Natural killer cell (primary cell): ENCODE measurements at regions not wholly inside any gene's neighbourhood (a gene's known extent, or its start where the extent isn't known, plus 50 kb on each side); places are given as distances from the start of the nearest gene placed in this dataset.

ENCODE experiments used
- ATAC-seq, 3 donors: fragments of 150-1000 bp in 2 of 3; fragments of 200-7000 bp in 1 of 3; cut with Tn5 transposase; 1 replicate in 1 of 3; 2 replicates in 2 of 3; pipeline ENCODE4 v1.10.0; 2021; ENCODE audit warnings: mild to moderate bottlenecking in 2 of 3, moderate library complexity in 2 of 3
- DNase-seq, 2 donors: peaks; one replicate each; pipeline versions ENCODE4 v3.0.0 to v3.0.0-alpha.2; 2013 to 2021; ENCODE audit warnings: mixed read lengths in 1 of 2
- H3K27ac ChIP-seq: one replicate; pipeline ENCODE4 v1.5.1; 2013; ENCODE audit warnings: mild to moderate bottlenecking, low read length
- H3K27me3 ChIP-seq: one replicate; pipeline ENCODE4 v1.6.1; 2013; ENCODE audit warnings: low read length; ENCODE audit not compliant: control insufficient read depth, insufficient read depth
- H3K36me3 ChIP-seq: one replicate; pipeline ENCODE4 v1.6.1; 2013; ENCODE audit warnings: low read length; ENCODE audit not compliant: control insufficient read depth, insufficient read depth
- H3K4me1 ChIP-seq: one replicate; pipeline ENCODE4 v1.6.1; 2013; ENCODE audit warnings: low read length; ENCODE audit not compliant: control insufficient read depth, insufficient read depth
- H3K4me3 ChIP-seq: one replicate; pipeline ENCODE4 v1.5.1; 2013; ENCODE audit warnings: low read length
- H3K9me3 ChIP-seq: one replicate; pipeline ENCODE4 v1.6.1; 2013; ENCODE audit warnings: low read length; ENCODE audit not compliant: control insufficient read depth, insufficient read depth
- H3K27ac Mint-ChIP-seq, 2 donors: one replicate each; pipeline ENCODE4 v1.8.0; 2022; ENCODE audit warnings: mild to moderate bottlenecking in 2 of 2, mixed read lengths in 2 of 2, moderate library complexity in 1 of 2
- H3K27me3 Mint-ChIP-seq, 2 donors: one replicate each; pipeline ENCODE4 v1.8.0; 2022; ENCODE audit warnings: low read depth in 2 of 2, mixed read lengths in 2 of 2
- H3K36me3 Mint-ChIP-seq: one replicate; pipeline ENCODE4 v1.8.0; 2022; ENCODE audit warnings: mixed read lengths
- H3K4me1 Mint-ChIP-seq, 2 donors: one replicate each; pipeline ENCODE4 v1.8.0; 2022; ENCODE audit warnings: mixed read lengths in 2 of 2
- H3K4me3 Mint-ChIP-seq: one replicate; pipeline ENCODE4 v1.8.0; 2022; ENCODE audit warnings: mild to moderate bottlenecking, moderate library complexity, mixed read lengths
- H3K9me3 Mint-ChIP-seq, 2 donors: one replicate each; pipeline ENCODE4 v1.8.0; 2022; ENCODE audit warnings: mixed read lengths in 2 of 2
- WGBS: methylation state at CpG from one replicate; pipeline ENCODE4 v1.1.7; 2013; ENCODE audit warnings: missing lambda C conversion rate; ENCODE audit not compliant: insufficient coverage; 5-methylcytosine and 5-hydroxymethylcytosine counted together
- intact Hi-C: fragments of 100-400 bp; cut with micrococcal nuclease; formaldehyde crosslinking; loops from one replicate; pipeline ENCODE4 v1.14.2; 2022
- TF ChIP-seq, protein P1 (sequence below): fragments of 200-600 bp; IDR thresholded peaks from one replicate; pipeline ENCODE4 v1.8.0; 2022; ENCODE audit warnings: antibody characterized with exemption

GRCh38 chr1:34597877-34598514 is 156.9 kb upstream of the GJB5 start:
- TF ChIP-seq, protein P1, sequence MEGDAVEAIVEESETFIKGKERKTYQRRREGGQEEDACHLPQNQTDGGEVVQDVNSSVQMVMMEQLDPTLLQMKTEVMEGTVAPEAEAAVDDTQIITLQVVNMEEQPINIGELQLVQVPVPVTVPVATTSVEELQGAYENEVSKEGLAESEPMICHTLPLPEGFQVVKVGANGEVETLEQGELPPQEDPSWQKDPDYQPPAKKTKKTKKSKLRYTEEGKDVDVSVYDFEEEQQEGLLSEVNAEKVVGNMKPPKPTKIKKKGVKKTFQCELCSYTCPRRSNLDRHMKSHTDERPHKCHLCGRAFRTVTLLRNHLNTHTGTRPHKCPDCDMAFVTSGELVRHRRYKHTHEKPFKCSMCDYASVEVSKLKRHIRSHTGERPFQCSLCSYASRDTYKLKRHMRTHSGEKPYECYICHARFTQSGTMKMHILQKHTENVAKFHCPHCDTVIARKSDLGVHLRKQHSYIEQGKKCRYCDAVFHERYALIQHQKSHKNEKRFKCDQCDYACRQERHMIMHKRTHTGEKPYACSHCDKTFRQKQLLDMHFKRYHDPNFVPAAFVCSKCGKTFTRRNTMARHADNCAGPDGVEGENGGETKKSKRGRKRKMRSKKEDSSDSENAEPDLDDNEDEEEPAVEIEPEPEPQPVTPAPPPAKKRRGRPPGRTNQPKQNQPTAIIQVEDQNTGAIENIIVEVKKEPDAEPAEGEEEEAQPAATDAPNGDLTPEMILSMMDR = peak; percentile 51
- DNase-seq (peak; percentile 23 to 47), ATAC-seq (peak in 1 of 3 donors; percentile 61)
- Mint-ChIP-seq H3K36me3 (no peaks in the 10 kb centered on the region), H3K4me3 (no peak overlapping the region), H3K9me3 (no peaks in the 10 kb centered on the region), H3K27ac (no peak overlapping the region), H3K4me1 (no peaks in the 10 kb centered on the region), H3K27me3 (peaks cover 9 to 19% of the 10 kb centered on the region in 2 donors)
- H3K36me3 ChIP-seq = no peaks in the 10 kb centered on the region
- intact Hi-C loops = loop anchor here (5.0 kb wide), 1 partner anchor 966 kb away; no protein-coding TSS in a partner anchor
- no peak overlapping the region for H3K27ac ChIP-seq
- H3K27me3 ChIP-seq = no peaks in the 10 kb centered on the region
- H3K9me3 ChIP-seq = no peaks in the 10 kb centered on the region
- H3K4me3 ChIP-seq = no peak overlapping the region
- H3K4me1 ChIP-seq = no peaks in the 10 kb centered on the region
- 9% methylated on average over 4 of the region's 5 CpGs for WGBS

- no peaks in the 10 kb centered on the region for H3K27me3 ChIP-seq
- H3K4me1 ChIP-seq = no peaks in the 10 kb centered on the region
- ATAC-seq (no peak), DNase-seq (no peak)
- Mint-ChIP-seq H3K27me3 (peaks cover 9 to 10% of the 10 kb centered on the region in 2 donors), H3K4me1 (no peaks in the 10 kb centered on the region), H3K36me3 (no peaks in the 10 kb centered on the region), H3K9me3 (no peaks in the 10 kb centered on the region), H3K4me3 (no peak overlapping the region), H3K27ac (no peak overlapping the region)
- no peak overlapping the region for H3K4me3 ChIP-seq
- WGBS = 81% methylated on average over 6 of the region's 6 CpGs
- H3K27ac ChIP-seq = no peak overlapping the region
- H3K9me3 ChIP-seq = no peaks in the 10 kb centered on the region
- TF ChIP-seq, protein P1 = no peak
- intact Hi-C loops = no loop called here
- no peaks in the 10 kb centered on the region for H3K36me3 ChIP-seq
These were observed 151.9 kb upstream of the GJB5 start for GRCh38 chr1:34602907-34603306.

DNA sequence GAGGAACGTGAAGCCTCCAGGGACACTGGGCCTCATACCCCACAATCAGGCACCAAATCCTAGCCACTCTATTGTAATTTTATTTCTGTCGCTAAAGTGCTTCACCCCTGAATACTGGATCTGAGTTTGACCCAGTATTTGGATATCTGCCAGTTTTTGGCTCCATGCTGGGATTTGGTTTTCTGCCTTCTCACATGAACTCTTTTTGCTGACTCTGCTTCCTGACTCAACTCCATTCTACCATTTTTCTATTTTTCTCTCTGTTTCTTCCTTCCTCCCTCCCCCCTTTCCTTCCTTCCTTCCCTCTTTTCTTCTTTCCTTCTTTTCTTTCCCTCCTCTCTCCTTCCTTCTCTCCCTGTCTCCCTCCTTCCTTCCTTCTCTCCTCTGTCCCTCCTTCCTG is 151.3 kb upstream of the GJB5 start:
- H3K36me3 Mint-ChIP-seq = no peaks in the 10 kb centered on the region
- Histone ChIP-seq H3K9me3 (no peaks in the 10 kb centered on the region), H3K4me1 (no peaks in the 10 kb centered on the region), H3K4me3 (no peak overlapping the region), H3K36me3 (no peaks in the 10 kb centered on the region), H3K27me3 (no peaks in the 10 kb centered on the region), H3K27ac (no peak overlapping the region)
- no peak overlapping the region for H3K27ac Mint-ChIP-seq
- intact Hi-C loops = no loop called here
- no peak overlapping the region for H3K4me3 Mint-ChIP-seq
- H3K9me3 Mint-ChIP-seq = no peaks in the 10 kb centered on the region
- no peak for DNase-seq
- peaks cover 15 to 17% of the 10 kb centered on the region in 2 donors for H3K27me3 Mint-ChIP-seq
- H3K4me1 Mint-ChIP-seq = no peaks in the 10 kb centered on the region
- no peak for ATAC-seq
- TF ChIP-seq, protein P1 = no peak
- 51% methylated on average over 2 of the region's 2 CpGs for WGBS

DNA sequence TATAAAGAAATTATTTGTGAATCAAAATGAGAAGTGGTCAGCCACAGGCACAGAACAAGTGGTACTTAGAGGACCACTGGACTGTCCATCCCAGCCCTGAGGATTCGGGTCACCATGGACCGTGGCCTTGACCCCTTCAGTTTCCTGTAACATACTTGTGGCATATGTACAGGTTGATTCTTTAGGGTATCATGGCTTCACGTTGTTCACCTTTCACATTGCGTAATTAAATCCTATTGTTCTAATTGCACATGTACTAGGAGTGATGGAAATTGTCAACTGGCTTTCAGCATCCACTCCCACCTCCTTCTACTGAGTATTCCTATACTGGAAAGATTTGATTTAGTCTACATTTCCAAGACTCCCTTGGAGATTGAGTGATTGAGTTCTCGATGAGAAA is 148.3 kb upstream of the GJB5 start:
- Histone ChIP-seq H3K27ac (no peak overlapping the region), H3K27me3 (no peaks in the 10 kb centered on the region), H3K9me3 (no peaks in the 10 kb centered on the region), H3K4me3 (no peak overlapping the region), H3K4me1 (no peaks in the 10 kb centered on the region), H3K36me3 (no peaks in the 10 kb centered on the region)
- no peak overlapping the region for H3K4me3 Mint-ChIP-seq
- intact Hi-C loops = no loop called here
- WGBS = 84% methylated on average over 3 of the region's 5 CpGs
- peaks cover 18 to 30% of the 10 kb centered on the region in 2 donors for H3K27me3 Mint-ChIP-seq
- H3K27ac Mint-ChIP-seq = no peak overlapping the region
- ATAC-seq (no peak), DNase-seq (no peak)
- TF ChIP-seq, protein P1 = no peak
- H3K4me1 Mint-ChIP-seq = no peaks in the 10 kb centered on the region
- no peaks in the 10 kb centered on the region for H3K36me3 Mint-ChIP-seq
- H3K9me3 Mint-ChIP-seq = no peaks in the 10 kb centered on the region
